Mucosa of descending colon (tissue), 3 donors: ENCODE measurements at regions not wholly inside any gene's neighbourhood (a gene's known extent, or its start where the extent isn't known, plus 50 kb on each side); places are given as distances from the start of the nearest gene placed in this dataset.

ENCODE experiments used
- ATAC-seq: fragments of 200-7000 bp; cut with Tn5 transposase; one replicate; pipeline ENCODE4 v1.9.1; 2020; ENCODE audit warnings: mild to moderate bottlenecking, moderate library complexity
- DNase-seq, 3 donors: peaks; one replicate each; pipeline ENCODE4 v3.0.0-alpha.2; 2020
- H3K36me3 ChIP-seq: fragments of 200-600 bp; one replicate; pipeline ENCODE4 v1.8.0; 2021; ENCODE audit warnings: low read depth, mild to moderate bottlenecking
- H3K4me1 ChIP-seq: fragments of 200-600 bp; one replicate; pipeline ENCODE4 v1.8.0; 2021; ENCODE audit warnings: low read depth, mild to moderate bottlenecking
- H3K4me3 ChIP-seq: fragments of 200-600 bp; one replicate; pipeline ENCODE4 v1.8.0; 2021; ENCODE audit warnings: mild to moderate bottlenecking
- H3K9me3 ChIP-seq: fragments of 200-600 bp; one replicate; pipeline ENCODE4 v1.8.0; 2021; ENCODE audit warnings: mild to moderate bottlenecking
- intact Hi-C, 2 donors: fragments of 100-400 bp; cut with DNase I in 1 of 2; cut with micrococcal nuclease in 1 of 2; formaldehyde crosslinking; loops; one replicate each; pipeline versions ENCODE4 v1.11.0 to v1.11.1; 2022; cut with DNase I, micrococcal nuclease
- TF ChIP-seq, protein P1 (sequence below): fragments of 200-600 bp; IDR thresholded peaks from one replicate; pipeline ENCODE4 v1.8.0; 2022; ENCODE audit warnings: antibody characterized with exemption, mild to moderate bottlenecking
- donor health status: DM: no; HTN: no; CAD: no; lungs with moderate emphysema.
- donor health status: DM: no; HTN: no; CAD: no.
- donor health status: DM: no; HTN: yes; CAD: no.

DNA sequence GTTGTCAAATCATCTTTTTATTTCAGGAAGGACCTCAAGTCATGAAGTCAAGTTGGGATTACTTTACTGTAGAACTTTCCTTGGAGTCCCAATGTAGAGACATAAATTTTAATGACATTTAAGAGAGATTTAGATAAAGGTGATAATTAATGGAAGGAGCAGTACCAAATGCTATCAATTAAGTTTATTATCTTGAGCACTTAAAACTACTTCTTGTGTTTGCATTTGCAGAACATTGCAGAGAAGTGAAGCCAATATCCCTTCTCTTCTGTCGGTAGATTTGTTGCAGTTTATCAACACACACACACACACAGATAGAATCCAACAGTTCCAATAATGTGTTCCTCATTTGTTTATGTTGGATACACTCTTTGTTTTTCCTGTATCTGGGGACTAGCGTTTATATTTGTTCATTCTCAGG is 570.7 kb downstream of the EPHA4 start:
- Histone ChIP-seq H3K9me3 (no peaks in the 10 kb centered on the region), H3K36me3 (no peaks in the 10 kb centered on the region), H3K4me1 (no peaks in the 10 kb centered on the region), H3K4me3 (no peak overlapping the region)
- ATAC-seq = no peak
- DNase-seq = no peak
- intact Hi-C loops = no loop called here
- TF ChIP-seq, protein P1, sequence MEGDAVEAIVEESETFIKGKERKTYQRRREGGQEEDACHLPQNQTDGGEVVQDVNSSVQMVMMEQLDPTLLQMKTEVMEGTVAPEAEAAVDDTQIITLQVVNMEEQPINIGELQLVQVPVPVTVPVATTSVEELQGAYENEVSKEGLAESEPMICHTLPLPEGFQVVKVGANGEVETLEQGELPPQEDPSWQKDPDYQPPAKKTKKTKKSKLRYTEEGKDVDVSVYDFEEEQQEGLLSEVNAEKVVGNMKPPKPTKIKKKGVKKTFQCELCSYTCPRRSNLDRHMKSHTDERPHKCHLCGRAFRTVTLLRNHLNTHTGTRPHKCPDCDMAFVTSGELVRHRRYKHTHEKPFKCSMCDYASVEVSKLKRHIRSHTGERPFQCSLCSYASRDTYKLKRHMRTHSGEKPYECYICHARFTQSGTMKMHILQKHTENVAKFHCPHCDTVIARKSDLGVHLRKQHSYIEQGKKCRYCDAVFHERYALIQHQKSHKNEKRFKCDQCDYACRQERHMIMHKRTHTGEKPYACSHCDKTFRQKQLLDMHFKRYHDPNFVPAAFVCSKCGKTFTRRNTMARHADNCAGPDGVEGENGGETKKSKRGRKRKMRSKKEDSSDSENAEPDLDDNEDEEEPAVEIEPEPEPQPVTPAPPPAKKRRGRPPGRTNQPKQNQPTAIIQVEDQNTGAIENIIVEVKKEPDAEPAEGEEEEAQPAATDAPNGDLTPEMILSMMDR = no peak

DNA sequence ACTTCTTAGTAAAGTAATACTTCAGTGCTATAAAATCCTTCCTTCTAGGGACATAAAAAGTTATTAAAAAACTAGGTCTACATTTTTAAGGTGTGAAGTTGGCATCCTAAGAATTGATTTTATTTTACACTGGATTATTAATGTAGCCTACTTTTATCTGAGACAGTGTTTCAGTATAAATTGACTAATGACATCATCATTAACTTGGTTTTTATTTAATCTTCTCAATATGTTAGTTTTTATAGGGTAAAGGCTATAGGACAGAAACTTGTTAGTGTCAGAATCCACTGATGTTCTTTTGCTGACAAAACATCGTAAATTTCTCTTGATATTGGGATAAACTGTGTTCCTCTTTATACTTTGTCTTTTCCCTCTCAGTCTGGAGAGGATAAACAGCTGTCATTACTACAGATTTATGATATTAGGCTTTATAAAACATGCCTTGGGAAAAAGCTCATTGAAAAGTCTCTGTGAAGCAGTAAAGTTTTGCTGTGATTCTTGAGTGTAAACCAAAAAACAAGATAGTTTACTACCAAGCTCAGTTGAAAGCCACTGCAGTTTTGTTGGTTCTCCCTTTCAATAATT is 569.9 kb downstream of the EPHA4 start:
- no peaks in the 10 kb centered on the region for H3K36me3 ChIP-seq
- ATAC-seq (no peak), DNase-seq (no peak)
- no peak overlapping the region for H3K4me3 ChIP-seq
- no peaks in the 10 kb centered on the region for H3K4me1 ChIP-seq
- H3K9me3 ChIP-seq = no peaks in the 10 kb centered on the region
- TF ChIP-seq, protein P1 = no peak
- intact Hi-C loops = no loop called here

DNA sequence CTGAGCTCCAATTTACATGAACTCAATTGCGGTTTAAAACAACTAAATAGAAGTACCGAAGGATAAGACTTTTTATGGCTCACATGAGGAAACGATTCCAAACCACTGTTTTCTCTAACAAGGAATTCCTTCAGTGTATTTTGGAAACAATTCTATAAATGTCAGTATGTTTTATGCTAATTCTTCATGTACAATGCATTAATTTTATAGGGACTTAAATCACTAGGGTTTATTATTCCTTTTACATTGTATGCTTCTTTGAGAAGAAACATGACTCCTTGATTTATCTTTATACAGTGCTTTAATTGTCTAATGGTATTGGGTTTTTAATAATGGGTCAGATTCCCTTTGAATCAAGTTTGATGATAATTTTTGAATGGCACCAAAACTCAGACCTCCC is 566.8 kb downstream of the EPHA4 start:
- intact Hi-C loops = no loop called here
- ATAC-seq (no peak), DNase-seq (no peak)

DNA sequence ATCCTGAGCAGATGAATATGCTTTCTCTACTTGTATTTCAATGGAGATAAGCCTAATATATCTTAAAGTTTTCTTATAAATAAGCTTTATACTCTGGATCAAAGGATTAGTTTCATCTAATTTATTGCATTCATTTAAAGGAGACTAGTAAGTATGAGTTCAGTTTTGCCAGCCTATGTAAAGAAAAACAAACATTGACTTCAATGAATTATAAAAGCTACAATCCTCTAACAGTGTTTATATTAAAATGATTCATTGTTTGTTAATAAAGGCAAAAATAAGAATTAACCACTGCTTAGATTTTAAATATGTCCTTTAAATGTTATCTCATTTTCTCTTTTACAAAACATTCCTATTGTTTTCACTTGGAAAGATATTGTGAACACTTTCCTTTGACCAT is 566.0 kb downstream of the EPHA4 start:
- H3K36me3 ChIP-seq = no peaks in the 10 kb centered on the region
- DNase-seq = no peak
- H3K9me3 ChIP-seq = no peaks in the 10 kb centered on the region
- no peak overlapping the region for H3K4me3 ChIP-seq
- H3K4me1 ChIP-seq = no peaks in the 10 kb centered on the region
- TF ChIP-seq, protein P1 = no peak
- no peak for ATAC-seq
- intact Hi-C loops = no loop called here

More for the DNA sequence above, 566.8 kb downstream of the EPHA4 start:
- H3K36me3 ChIP-seq = no peaks in the 10 kb centered on the region
- TF ChIP-seq, protein P1 = no peak
- no peaks in the 10 kb centered on the region for H3K9me3 ChIP-seq
- no peaks in the 10 kb centered on the region for H3K4me1 ChIP-seq
- H3K4me3 ChIP-seq = no peak overlapping the region

DNA sequence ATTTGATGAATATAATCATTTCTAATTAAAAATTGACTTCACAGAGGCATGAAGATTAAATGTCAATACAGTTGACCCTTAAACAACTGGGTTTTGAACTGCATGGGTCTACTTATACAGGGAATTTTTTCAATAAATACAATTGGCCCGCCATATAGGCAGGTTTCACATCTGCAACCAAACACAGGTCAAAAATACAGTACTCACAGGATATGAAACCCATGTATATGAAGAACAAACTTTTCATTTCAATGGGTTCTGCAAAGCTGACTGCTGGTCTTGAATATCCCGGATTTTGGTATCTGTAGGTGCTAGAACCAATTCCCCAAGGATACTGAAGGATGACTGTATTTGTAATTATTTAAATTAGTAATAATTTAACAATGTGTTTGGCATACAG is 555.6 kb downstream of the EPHA4 start:
- H3K4me3 ChIP-seq = no peak overlapping the region
- no peaks in the 10 kb centered on the region for H3K36me3 ChIP-seq
- DNase-seq (no peak), ATAC-seq (no peak)
- TF ChIP-seq, protein P1 = no peak
- no peaks in the 10 kb centered on the region for H3K4me1 ChIP-seq
- intact Hi-C loops = no loop called here
- H3K9me3 ChIP-seq = no peaks in the 10 kb centered on the region

DNA sequence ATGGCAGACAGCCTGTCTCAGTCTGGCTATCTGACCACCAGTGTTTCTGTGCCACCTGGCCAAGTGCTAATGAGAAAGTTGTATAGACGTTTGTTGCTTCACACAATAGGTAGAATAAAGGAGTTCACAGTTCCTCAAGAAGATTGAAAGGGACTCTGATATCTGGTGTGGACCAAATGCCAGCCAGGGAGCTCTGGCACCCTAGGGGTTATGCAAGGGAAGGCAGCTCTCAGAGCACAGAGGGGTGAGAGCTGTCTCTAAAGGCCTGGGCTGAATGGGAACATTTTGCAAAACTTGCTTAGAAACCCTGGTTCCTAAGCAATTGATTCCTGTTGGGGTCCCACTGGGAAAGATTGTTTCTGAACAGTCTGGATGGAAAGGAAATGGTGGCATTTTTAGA is 553.8 kb downstream of the EPHA4 start:
- Histone ChIP-seq H3K9me3 (no peaks in the 10 kb centered on the region), H3K36me3 (no peaks in the 10 kb centered on the region), H3K4me3 (no peak overlapping the region), H3K4me1 (no peaks in the 10 kb centered on the region)
- TF ChIP-seq, protein P1 = no peak
- intact Hi-C loops = no loop called here
- no peak for DNase-seq
- ATAC-seq = no peak
